GM19238 (cell line): ENCODE measurements at regions not wholly inside any gene's neighbourhood (a gene's known extent, or its start where the extent isn't known, plus 50 kb on each side); places are given as distances from the start of the nearest gene placed in this dataset.
"Not testable (repeated sequence)": the region's sequence is repeated elsewhere in the genome, so short reads cannot be mapped to it uniquely, and the experiment has no call there.

Source experiments
- DNase-seq: peaks from one replicate; pipeline ENCODE4 v3.0.0; 2011; ENCODE audit warnings: low spot score; ENCODE audit not compliant: insufficient read length

- no peak for DNase-seq
Measured at GRCh38 chr10:27345455-27345920, 104.9 kb upstream of the ACBD5 start.

- DNase-seq: no peak
Measured at GRCh38 chr10:27344568-27345454, 104.2 kb upstream of the ACBD5 start.

GRCh38 chr10:27341001-27341400, 100.4 kb upstream of the ACBD5 start:
- DNase-seq: no peak

GRCh38 chr10:27335246-27335645, 94.6 kb upstream of the ACBD5 start:
- not testable (repeated sequence) for DNase-seq

GRCh38 chr10:27330074-27330473, 89.5 kb upstream of the ACBD5 start:
- no peak for DNase-seq

GRCh38 chr10:27328946-27329345, 88.3 kb upstream of the ACBD5 start:
- DNase-seq: no peak

- DNase-seq: not testable (repeated sequence)
Measured at GRCh38 chr10:27326748-27327147, 86.2 kb upstream of the ACBD5 start.

GRCh38 chr10:27319752-27320431, 79.3 kb upstream of the ACBD5 start:
- DNase-seq: peak; percentile 10

GRCh38 chr10:27319139-27319538, 78.5 kb upstream of the ACBD5 start:
- DNase-seq: not testable (repeated sequence)

GRCh38 chr10:27315082-27315481, 74.5 kb upstream of the ACBD5 start:
- not testable (repeated sequence) for DNase-seq

GRCh38 chr10:27313586-27313985, 73.0 kb upstream of the ACBD5 start:
- DNase-seq: not testable (repeated sequence)

GRCh38 chr10:27312854-27313253, 72.3 kb upstream of the ACBD5 start:
- no peak for DNase-seq

- DNase-seq: not testable (repeated sequence)
Measured at GRCh38 chr10:27311809-27312208, 71.2 kb upstream of the ACBD5 start.

- not testable (repeated sequence) for DNase-seq
Measured at GRCh38 chr10:27298522-27298850, 57.9 kb upstream of the ACBD5 start.

- no peak for DNase-seq
Measured at GRCh38 chr10:27297844-27298521, 57.4 kb upstream of the ACBD5 start.

GRCh38 chr10:27296285-27296684, 55.7 kb upstream of the ACBD5 start:
- not testable (repeated sequence) for DNase-seq

- not testable (repeated sequence) for DNase-seq
Measured at GRCh38 chr10:27291253-27291895, 50.8 kb upstream of the ACBD5 start.
